Amniotic stem cell (primary cell): ENCODE measurements at regions not wholly inside any gene's neighbourhood (a gene's known extent, or its start where the extent isn't known, plus 50 kb on each side); places are given as distances from the start of the nearest gene placed in this dataset.
"Not testable (repeated sequence)": the region's sequence is repeated elsewhere in the genome, so short reads cannot be mapped to it uniquely, and the experiment has no call there.

Experiments
- DNase-seq: peaks from one replicate; lab custom pipeline; 2025; lab: John Stamatoyannopoulos, UW

DNA sequence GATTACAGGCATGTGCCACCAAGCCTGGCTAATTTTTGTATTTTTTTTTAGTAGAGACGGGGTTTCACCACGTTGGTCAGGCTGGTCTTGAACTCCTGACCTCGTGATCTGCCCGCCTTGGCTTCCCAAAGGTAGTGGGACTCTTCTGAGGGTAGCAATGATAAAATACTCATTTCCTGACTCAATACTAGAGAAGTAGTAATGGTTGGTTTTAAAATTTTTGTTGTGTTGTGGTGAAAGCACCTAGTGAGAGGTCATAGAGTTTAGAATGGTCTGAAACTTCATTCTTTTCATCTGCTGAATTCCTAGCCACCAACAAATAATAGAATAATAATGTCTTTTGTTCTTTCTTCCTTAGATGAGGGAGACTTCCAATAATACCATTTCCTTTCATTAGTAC, 422.1 kb downstream of the PSAT1 start:
- not testable (repeated sequence) for DNase-seq

DNA sequence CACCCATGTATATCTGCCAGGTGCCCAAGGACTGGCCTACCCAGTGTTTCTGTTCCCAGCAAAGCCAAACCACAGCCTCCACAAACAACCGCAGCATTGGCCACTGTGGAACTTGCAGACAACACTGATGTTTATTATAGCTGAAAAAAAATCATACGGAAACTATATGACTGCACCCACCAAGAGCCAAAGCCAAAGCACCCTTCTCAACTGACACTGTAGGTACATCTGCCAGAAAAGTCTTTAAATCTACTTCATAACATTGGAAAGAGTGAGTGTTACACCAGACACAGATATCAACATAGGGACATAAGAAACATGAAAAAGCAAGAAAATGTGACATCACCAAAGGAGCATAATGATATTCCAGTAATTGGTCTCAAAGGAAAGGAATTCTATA, 428.0 kb downstream of the PSAT1 start:
- no peak for DNase-seq

DNA sequence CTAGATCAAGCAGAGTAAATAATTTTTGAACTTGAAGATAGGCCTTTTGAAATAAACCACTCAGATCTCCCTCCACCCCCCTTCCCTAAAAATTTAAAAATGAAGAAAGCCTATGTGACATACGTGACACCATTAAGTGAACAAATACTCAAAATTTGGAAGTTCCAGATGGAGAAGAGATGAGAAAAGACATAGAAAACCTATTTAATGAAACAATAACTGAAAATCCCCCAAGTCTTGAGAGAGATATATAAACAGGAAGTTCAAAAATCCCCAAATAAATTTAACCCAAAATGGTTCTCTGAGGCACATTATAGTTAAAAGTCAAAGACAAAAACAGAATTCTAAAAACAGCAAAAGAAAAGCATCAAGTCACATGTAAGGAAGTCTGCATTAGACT, 428.6 kb downstream of the PSAT1 start:
- no peak for DNase-seq

DNA sequence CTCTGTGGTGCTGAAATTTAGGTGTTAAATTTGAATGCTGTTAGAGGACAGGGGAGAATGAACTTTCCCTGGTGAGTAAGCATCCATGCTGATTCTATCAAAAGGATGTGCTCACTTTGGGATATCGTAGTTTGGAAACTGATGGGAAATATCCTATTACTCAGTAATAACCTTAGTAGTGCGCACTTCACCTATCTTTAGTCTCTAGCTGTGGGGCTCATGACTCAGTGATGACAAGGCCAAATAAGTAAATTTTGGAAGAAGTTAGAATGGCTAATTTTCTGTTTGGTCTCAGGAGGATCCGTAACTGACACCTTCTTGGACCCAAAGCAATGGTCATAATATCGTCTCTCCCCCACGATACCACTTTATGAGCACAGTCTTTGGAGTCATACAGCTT, 448.4 kb downstream of the PSAT1 start:
- DNase-seq: no peak

- no peak for DNase-seq
Observed at GRCh38 chr9:78746010-78746409, 449.1 kb downstream of the PSAT1 start.

DNA sequence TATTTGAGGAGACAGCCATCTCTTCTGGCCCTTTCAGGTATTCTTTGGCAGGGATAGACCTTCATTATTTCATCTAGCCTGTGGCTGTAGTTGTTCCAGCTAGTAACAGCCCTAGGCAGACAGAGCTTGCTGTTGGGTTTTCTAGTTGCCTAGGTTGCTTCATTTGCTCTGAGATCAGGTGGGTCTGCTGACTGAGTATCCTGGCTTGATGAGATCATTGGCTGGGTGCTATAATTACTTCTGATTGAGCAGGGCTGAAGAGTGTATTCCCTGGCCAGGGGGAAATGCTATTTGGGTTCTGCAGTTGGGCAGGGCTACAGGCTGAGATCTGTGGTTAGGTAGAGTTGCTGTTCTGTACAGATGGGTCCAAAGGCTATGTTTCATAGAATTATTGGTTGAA, 456.1 kb downstream of the PSAT1 start:
- DNase-seq: no peak

- DNase-seq: no peak
Observed at GRCh38 chr9:78756813-78757510, 460.0 kb downstream of the PSAT1 start.

DNA sequence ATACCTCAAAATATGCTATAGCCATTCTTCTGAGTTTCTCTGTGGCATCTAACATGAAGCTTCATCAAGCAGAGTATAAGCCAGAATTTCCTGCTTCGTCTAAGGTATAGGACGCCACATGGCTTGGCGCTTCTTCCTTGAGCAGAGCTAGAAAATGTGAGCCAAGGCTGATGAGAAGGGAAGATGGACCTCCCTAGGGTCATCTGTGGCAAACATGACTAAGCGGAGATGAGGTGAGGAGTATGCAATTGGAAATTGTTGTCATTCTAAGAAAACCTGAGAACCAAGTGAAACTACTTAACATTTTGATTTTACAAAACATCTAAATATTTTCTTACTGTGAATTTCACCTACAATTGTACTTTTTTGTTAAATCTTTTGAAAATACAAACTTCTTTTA, 466.5 kb downstream of the PSAT1 start:
- DNase-seq: no peak

DNA sequence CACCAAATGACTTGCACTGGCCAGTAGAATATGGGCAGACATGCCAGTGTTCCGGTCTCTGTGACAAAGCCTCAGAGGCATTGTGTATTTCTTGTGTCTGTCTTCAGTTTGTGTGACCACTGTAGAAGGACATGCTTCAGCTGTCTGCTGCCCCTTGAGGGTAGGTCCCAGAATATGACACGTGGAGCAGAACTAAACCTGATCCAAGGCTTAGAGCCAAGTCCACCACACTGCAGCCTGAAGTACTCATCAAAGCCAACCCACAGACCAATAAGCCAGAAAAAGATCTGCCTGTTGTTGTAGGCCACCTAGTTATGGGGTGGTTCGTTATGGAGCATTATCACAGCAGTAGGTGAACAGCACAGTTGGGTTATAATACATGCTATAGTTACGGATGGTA, 468.9 kb downstream of the PSAT1 start:
- DNase-seq: no peak

GRCh38 chr9:78767490-78767889, 470.6 kb downstream of the PSAT1 start:
- DNase-seq: no peak

GRCh38 chr9:78769690-78770089, 472.8 kb downstream of the PSAT1 start:
- no peak for DNase-seq

GRCh38 chr9:78775211-78775610, 478.3 kb downstream of the PSAT1 start:
- DNase-seq: no peak

DNA sequence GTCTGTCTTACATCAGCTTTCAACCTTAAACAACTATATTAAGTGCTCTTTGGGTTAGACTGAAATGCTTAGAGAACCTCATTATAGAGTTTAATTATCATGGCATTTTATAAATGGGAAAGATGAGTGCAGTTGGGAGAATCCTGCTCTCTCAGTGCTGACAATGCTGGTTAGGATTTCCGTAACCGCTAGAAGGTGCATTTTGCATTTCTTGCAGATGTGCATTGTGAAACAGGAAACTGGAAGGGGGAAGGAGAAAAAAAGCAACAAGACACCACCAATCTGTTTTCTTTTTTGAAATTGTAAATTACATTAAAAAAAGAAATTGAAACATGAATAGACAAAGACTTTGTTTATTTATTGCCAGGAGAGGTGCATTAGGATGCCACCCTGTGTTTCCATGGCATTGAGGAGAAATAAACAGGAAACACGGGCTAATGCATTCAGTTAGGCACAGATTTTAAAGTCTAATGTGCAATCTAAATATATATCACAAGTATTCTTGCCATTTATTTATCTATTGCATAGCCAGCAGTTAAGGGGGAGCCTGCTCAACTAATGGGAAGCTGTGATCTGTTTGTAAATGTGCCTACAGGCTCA, 478.9 kb downstream of the PSAT1 start:
- no peak for DNase-seq

- no peak for DNase-seq
Observed at GRCh38 chr9:78777747-78778146, 480.8 kb downstream of the PSAT1 start.

DNA sequence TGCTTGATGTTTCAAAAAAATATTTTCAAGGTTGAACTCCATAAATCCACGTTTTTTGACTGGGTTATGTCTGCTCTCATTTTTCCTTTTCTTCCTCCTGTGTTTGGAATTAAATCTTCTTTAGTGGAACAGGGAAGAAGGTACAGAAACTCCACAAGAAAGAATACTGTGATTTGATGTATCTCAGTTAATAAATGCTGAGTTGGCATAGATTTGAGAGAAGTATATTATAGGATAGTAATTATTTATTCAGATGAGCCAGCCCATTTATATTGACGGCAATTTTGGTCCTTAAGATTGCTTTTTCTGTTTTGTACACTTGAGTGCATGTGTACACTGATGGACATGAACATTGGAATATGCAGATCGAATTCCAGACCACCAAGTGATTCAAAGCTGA, 481.4 kb downstream of the PSAT1 start:
- no peak for DNase-seq

GRCh38 chr9:78778861-78779374, 482.0 kb downstream of the PSAT1 start:
- no peak for DNase-seq

DNA sequence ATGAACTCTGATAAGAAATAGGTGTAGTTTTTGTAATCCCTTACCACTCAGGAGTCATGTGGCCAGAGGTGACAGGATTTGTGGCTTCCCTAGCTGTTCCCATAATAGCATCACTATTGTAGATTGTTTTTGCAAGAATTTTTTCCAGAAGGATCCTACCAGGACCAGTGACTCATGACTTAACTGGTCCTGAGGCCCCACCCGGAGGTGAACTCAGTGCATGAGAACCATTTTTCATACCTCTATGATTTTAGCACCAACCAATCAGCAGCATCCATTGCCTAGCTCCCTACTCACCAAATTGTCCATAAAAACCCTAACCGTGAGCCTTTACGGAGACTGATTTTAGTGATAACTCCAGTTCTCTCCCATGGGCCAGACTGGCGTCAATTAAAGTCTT, 484.8 kb downstream of the PSAT1 start:
- no peak for DNase-seq

DNA sequence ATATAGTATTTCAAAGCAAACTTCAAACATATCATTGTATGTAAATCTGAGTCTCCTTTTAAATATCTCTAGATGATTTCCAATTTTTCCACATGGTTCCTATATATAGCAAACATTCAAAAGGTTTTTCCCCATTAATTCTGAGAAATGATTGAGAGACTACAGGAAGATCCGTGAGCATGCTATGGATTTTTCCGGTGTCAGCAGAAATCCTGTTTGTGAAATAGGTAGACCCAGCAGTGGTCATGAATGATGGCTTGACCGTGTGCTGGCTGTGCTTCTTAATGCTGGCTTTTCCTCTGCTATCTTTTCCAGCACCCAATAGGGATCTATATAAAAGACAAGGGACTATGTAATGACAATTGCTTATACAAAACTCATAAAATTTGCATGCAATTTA, 485.3 kb downstream of the PSAT1 start:
- no peak for DNase-seq

- DNase-seq: no peak
Observed at GRCh38 chr9:78782858-78783257, 485.9 kb downstream of the PSAT1 start.

GRCh38 chr9:78783743-78784142, 486.8 kb downstream of the PSAT1 start:
- DNase-seq: no peak

- no peak for DNase-seq
Observed at GRCh38 chr9:78786794-78787193, 489.9 kb downstream of the PSAT1 start.

DNA sequence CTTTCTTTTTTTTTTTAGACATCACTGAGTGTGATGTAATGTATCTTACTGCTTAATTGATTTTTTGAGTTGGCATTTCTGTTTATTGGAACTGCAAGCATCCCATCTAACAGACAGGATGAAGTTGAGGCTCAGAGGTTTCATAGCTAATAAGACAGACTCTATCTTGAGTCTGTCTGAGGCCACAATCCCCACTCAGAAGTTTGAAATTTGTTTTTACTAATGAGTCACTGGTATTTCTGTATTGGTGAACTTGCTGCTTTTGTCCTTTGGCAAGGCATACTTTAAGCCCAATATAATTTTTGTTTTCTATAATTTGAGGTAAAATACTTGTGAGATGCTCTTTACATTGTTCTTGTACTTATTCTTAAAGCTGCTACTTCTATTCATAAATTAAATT, 491.2 kb downstream of the PSAT1 start:
- no peak for DNase-seq

DNA sequence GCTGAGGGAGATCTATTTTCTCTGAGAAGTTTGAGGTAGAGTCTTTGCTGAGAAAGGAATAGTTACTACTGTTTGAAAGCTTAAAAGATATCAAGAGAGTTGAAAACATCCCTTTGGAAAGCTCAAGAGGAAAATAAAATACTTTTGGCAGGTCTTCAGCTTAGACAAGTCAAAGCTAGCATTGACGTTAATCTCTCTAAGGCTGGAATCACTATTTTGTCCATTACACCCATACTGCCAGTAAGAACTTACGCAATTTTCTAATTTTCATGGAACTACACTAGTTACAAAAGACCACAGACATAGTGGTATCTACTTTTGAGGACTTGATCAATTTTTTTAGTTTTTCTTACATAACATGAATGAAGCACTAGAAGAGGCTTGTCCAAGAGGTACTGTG, 494.9 kb downstream of the PSAT1 start:
- DNase-seq: no peak

DNA sequence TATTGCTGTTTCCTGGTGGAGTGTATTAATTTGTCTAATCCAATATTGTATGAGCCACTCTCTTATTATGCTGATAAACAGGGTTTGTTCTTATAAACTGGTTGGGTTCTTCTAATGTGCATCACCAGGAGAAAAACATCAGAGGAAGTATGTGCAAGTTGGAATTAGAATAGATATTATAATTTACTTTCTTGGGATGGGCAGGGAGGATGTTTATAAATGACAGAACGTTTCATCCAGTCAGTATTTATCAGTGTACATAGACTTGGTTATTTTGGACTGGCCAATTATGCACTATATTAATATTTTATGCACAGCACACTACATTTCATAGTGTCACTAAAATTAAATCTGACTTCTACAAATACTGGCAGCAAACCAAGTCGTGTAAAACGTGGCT, 495.8 kb downstream of the PSAT1 start:
- DNase-seq: no peak
